WERI-Rb-1 (cell line): ENCODE measurements at regions not wholly inside any gene's neighbourhood (a gene's known extent, or its start where the extent isn't known, plus 50 kb on each side); places are given as distances from the start of the nearest gene placed in this dataset.

ENCODE experiments used
- DNase-seq: peaks from one replicate; pipeline ENCODE4 v3.0.0-alpha.2; 2020
- H3K27ac ChIP-seq: fragments of 250-450 bp; sonication (Bioruptor Pico); 2 replicates; pipeline ENCODE4 v1.5.1; 2020; ENCODE audit warnings: mild to moderate bottlenecking, moderate library complexity
- H3K27me3 ChIP-seq: fragments of 250-450 bp; sonication (Bioruptor Pico); 2 replicates; pipeline ENCODE4 v1.5.1; 2021; ENCODE audit warnings: mild to moderate bottlenecking, low read depth, moderate library complexity; ENCODE audit not compliant: insufficient read depth, severe bottlenecking
- H3K36me3 ChIP-seq: fragments of 250-450 bp; sonication (Bioruptor Pico); 2 replicates; pipeline ENCODE4 v1.5.1; 2020; ENCODE audit warnings: mild to moderate bottlenecking, moderate library complexity
- H3K4me3 ChIP-seq: 2 replicates; pipeline ENCODE4 v1.5.1; 2011; ENCODE audit warnings: low read depth, mild to moderate bottlenecking, control low read depth, low read length
- H3K9me3 ChIP-seq: fragments of 250-450 bp; sonication (Bioruptor Pico); 2 replicates; pipeline ENCODE4 v1.5.1; 2021; ENCODE audit warnings: mild to moderate bottlenecking, moderate library complexity; ENCODE audit not compliant: severe bottlenecking
- CTCF ChIP-seq: IDR thresholded peaks from 2 replicates; pipeline ENCODE4 v1.5.1; 2011; ENCODE audit warnings: low read depth, mild to moderate bottlenecking, control low read depth, inconsistent platforms, low read length

GRCh38 chr20:10761786-10762185, 88.0 kb upstream of the JAG1 start:
- DNase-seq = no peak
- H3K27ac ChIP-seq = no peak overlapping the region

GRCh38 chr20:10762216-10762615, 88.4 kb upstream of the JAG1 start:
- H3K36me3 ChIP-seq = no peaks in the 10 kb centered on the region
- H3K27ac ChIP-seq = no peak overlapping the region
- no peaks in the 10 kb centered on the region for H3K9me3 ChIP-seq
- no peak overlapping the region for H3K4me3 ChIP-seq
- peaks cover 2% of the 10 kb centered on the region for H3K27me3 ChIP-seq
- no peak for DNase-seq
- no peak for TF ChIP-seq CTCF

More at GRCh38 chr20:10761786-10762185, 88.0 kb upstream of the JAG1 start:
- no peaks in the 10 kb centered on the region for H3K9me3 ChIP-seq
- TF ChIP-seq CTCF = no peak
- no peaks in the 10 kb centered on the region for H3K36me3 ChIP-seq
- no peak overlapping the region for H3K4me3 ChIP-seq
- no peaks in the 10 kb centered on the region for H3K27me3 ChIP-seq

- TF ChIP-seq CTCF = no peak
- Histone ChIP-seq H3K4me3 (no peak overlapping the region), H3K9me3 (no peaks in the 10 kb centered on the region), H3K27me3 (peaks cover 9% of the 10 kb centered on the region), H3K27ac (no peak overlapping the region), H3K36me3 (no peaks in the 10 kb centered on the region)
- DNase-seq = no peak
Measured at GRCh38 chr20:10763112-10763511, 89.3 kb upstream of the JAG1 start.

- Histone ChIP-seq H3K9me3 (no peaks in the 10 kb centered on the region), H3K27me3 (peaks cover 21% of the 10 kb centered on the region), H3K36me3 (no peaks in the 10 kb centered on the region), H3K4me3 (no peak overlapping the region), H3K27ac (no peak overlapping the region)
- TF ChIP-seq CTCF = no peak
- peak; percentile 24 for DNase-seq
Measured at GRCh38 chr20:10769700-10770099, 95.9 kb upstream of the JAG1 start.

- H3K27me3 ChIP-seq = peaks cover 21% of the 10 kb centered on the region
- H3K36me3 ChIP-seq = no peaks in the 10 kb centered on the region
- TF ChIP-seq CTCF = no peak
- no peak for DNase-seq
- no peak overlapping the region for H3K4me3 ChIP-seq
- H3K9me3 ChIP-seq = no peaks in the 10 kb centered on the region
- no peak overlapping the region for H3K27ac ChIP-seq
Measured at GRCh38 chr20:10770753-10771152, 97.0 kb upstream of the JAG1 start.

GRCh38 chr20:10771435-10772140, 97.8 kb upstream of the JAG1 start:
- Histone ChIP-seq H3K27me3 (peaks cover 21% of the 10 kb centered on the region), H3K9me3 (no peaks in the 10 kb centered on the region), H3K4me3 (no peak overlapping the region), H3K36me3 (no peaks in the 10 kb centered on the region), H3K27ac (no peak overlapping the region)
- no peak for TF ChIP-seq CTCF
- DNase-seq = no peak
